ENCODE measurements at regions not wholly inside any gene's neighbourhood (a gene's known extent, or its start where the extent isn't known, plus 50 kb on each side); places are given as distances from the start of the nearest gene placed in this dataset.

DNA sequence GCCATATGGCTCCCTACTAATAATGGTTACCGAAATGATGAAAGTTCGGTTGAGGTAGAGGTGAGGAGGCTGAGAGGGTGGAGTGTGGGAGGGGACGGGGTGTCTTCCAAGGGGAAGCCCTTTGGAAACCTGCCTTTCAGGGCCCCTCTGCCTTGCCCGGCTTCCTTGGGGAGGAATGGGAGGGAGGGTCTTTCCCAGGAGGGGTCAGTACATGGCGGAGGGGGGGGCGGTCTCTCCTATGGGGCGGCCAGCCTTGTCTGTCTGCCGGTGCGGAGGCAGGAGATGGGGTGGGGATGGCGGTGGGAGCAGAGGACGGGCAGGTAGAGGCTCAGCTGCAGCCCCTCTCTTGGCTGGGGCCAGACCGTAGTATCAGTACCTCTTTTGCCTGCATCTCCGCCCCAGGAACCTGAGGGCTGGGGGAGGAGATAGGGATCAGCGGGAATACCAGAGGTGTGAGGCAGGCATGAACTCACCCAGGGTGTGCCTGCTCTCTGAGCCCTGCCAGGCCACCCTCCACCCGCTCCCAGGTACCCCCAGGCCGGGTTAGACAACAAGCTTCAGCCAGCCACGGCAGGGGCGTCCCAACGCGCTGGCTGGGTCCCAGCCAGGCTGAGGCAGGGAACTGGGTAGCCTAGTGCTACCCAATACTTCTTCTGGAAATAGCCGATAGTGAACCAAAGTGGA, 79.4 kb upstream of the POU3F1 start:
- peak; percentile 44 for DNase-seq (ENCODE audit: unreplicated experiment)
- POLR2A ChIA-PET: interaction anchor here (0.6 to 2.1 kb wide), 3 partner anchors 8 to 1932 kb away, joined by 3 to 5 read pairs (median 5); no protein-coding TSS in a partner anchor
- intact Hi-C loops (cut with micrococcal nuclease): no loop called here
- BruUV-seq (replicated peaks): no TSS peak
- TF ChIP-seq, protein P1, sequence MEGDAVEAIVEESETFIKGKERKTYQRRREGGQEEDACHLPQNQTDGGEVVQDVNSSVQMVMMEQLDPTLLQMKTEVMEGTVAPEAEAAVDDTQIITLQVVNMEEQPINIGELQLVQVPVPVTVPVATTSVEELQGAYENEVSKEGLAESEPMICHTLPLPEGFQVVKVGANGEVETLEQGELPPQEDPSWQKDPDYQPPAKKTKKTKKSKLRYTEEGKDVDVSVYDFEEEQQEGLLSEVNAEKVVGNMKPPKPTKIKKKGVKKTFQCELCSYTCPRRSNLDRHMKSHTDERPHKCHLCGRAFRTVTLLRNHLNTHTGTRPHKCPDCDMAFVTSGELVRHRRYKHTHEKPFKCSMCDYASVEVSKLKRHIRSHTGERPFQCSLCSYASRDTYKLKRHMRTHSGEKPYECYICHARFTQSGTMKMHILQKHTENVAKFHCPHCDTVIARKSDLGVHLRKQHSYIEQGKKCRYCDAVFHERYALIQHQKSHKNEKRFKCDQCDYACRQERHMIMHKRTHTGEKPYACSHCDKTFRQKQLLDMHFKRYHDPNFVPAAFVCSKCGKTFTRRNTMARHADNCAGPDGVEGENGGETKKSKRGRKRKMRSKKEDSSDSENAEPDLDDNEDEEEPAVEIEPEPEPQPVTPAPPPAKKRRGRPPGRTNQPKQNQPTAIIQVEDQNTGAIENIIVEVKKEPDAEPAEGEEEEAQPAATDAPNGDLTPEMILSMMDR (IDR thresholded peaks at IDR 0.05; ENCODE audit: unreplicated experiment): no peak
- no peak overlapping the region for H3K4me3 Mint-ChIP-seq (ENCODE audit: unreplicated experiment)
- no peak overlapping the region for H3K27ac Mint-ChIP-seq (ENCODE audit: low read depth, unreplicated experiment)
- H3K4me1 Mint-ChIP-seq (ENCODE audit: insufficient read depth, unreplicated experiment): peaks cover 37% of the 10 kb centered on the region
- no peaks in the 10 kb centered on the region for H3K27me3 Mint-ChIP-seq (ENCODE audit: insufficient read depth, unreplicated experiment)
- no peaks in the 10 kb centered on the region for H3K9me3 Mint-ChIP-seq (ENCODE audit: unreplicated experiment)
- H3K36me3 Mint-ChIP-seq (ENCODE audit: insufficient read depth, unreplicated experiment): no peaks in the 10 kb centered on the region
- CTCF ChIA-PET: interaction anchor here (0.6 to 0.9 kb wide), 4 partner anchors 47 to 69 kb away, joined by 3 to 4 read pairs (median 3); no protein-coding TSS in a partner anchor

DNA sequence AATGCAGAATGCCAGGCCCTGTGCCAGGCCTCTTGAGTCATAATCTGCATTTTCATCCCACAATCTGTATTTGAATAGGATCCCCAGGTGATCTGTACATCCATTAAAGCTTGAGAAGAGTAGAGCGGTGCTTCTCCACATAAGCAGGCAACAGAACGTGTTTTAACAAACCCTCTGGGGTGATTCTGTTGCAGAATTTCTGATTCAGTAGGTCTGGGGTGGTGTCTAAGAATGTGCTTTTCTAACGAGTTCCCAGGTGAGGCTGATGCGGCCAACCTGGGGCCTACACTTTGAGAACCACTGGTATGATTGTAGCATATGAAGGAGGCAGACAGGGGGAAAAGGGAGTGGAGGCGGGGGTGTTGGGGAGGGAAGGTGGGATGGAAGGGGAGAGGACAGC, 78.4 kb upstream of the POU3F1 start:
- H3K27me3 Mint-ChIP-seq (ENCODE audit: insufficient read depth, unreplicated experiment): no peaks in the 10 kb centered on the region

DNA sequence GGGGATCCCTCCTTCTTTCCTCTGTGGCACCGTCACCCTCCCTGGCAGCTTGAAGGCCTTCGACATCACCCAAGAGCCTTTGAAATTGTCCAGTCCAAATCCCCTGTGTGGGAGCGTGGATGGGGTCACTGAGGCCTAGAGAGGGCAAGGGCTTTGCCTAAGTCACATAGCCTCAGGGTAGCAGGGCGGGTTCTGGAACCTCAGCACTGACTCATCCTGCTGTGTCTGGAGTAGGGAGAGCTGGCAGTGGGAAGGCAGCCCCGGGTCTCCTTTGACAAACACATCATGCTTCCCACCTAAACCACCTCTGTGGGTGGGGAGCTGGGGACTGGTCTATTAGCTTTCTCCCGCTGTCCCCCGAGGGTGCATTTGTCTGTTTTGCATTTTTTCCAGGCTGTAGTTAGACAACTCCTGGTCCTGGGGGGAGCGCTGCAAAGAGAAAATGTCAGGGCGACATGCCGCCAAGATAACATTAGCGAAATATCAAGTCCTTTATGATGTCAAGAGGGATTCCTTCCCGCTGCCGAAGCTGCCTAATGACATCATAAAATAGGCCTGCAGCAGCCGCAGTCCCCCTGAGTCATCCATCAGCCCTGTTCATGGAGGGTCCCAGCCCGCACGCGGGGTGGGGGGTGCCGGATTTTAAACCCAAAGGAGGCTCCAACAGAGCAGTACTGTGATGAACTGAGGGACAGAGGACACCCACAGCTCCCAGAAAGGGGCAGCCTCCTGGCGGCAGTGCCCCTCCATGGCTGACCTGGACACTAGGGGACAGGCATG, 77.0 kb upstream of the POU3F1 start:
- peak; percentile 82 for DNase-seq (ENCODE audit: unreplicated experiment)
- no TSS peak for BruUV-seq (replicated peaks)
- Mint-ChIP-seq H3K36me3 (ENCODE audit: insufficient read depth, unreplicated experiment) (no peaks in the 10 kb centered on the region), H3K4me3 (ENCODE audit: unreplicated experiment) (no peak overlapping the region), H3K4me1 (ENCODE audit: insufficient read depth, unreplicated experiment) (peaks cover 48% of the 10 kb centered on the region), H3K27ac (ENCODE audit: low read depth, unreplicated experiment) (no peak overlapping the region), H3K27me3 (ENCODE audit: insufficient read depth, unreplicated experiment) (no peaks in the 10 kb centered on the region), H3K9me3 (ENCODE audit: unreplicated experiment) (no peaks in the 10 kb centered on the region)
- TF ChIP-seq, protein P1 (IDR thresholded peaks at IDR 0.05; ENCODE audit: unreplicated experiment): no peak
- intact Hi-C loops (cut with micrococcal nuclease): no loop called here
- ChIA-PET POLR2A (interaction anchor here (0.5 to 3.2 kb wide), 6 partner anchors 10 to 903 kb away, joined by 3 to 10 read pairs (median 4); partner anchors contain the start of genes MYCBP, NDUFS5 and UTP11), CTCF (interaction anchor here (0.5 to 1.2 kb wide), 6 partner anchors 15 to 714 kb away, joined by 3 to 4 read pairs (median 3); no protein-coding TSS in a partner anchor)

More for the DNA sequence above, 78.4 kb upstream of the POU3F1 start:
- ChIA-PET CTCF (interaction anchor here (1.2 kb wide), 1 partner anchor 98 kb away, joined by 3 read pairs; no protein-coding TSS in a partner anchor), POLR2A (interaction anchor here (1.2 to 1.3 kb wide), 2 partner anchors 9 to 63 kb away, joined by 3 read pairs; no protein-coding TSS in a partner anchor)
- Mint-ChIP-seq H3K9me3 (ENCODE audit: unreplicated experiment) (no peaks in the 10 kb centered on the region), H3K36me3 (ENCODE audit: insufficient read depth, unreplicated experiment) (no peaks in the 10 kb centered on the region), H3K4me3 (ENCODE audit: unreplicated experiment) (no peak overlapping the region), H3K27ac (ENCODE audit: low read depth, unreplicated experiment) (peak overlapping the region; percentile 4), H3K4me1 (ENCODE audit: insufficient read depth, unreplicated experiment) (peaks cover 43% of the 10 kb centered on the region)
- no peak for DNase-seq (ENCODE audit: unreplicated experiment)
- TF ChIP-seq, protein P1 (IDR thresholded peaks at IDR 0.05; ENCODE audit: unreplicated experiment): no peak
- intact Hi-C loops (cut with micrococcal nuclease): no loop called here
- no TSS peak for BruUV-seq (replicated peaks)

DNA sequence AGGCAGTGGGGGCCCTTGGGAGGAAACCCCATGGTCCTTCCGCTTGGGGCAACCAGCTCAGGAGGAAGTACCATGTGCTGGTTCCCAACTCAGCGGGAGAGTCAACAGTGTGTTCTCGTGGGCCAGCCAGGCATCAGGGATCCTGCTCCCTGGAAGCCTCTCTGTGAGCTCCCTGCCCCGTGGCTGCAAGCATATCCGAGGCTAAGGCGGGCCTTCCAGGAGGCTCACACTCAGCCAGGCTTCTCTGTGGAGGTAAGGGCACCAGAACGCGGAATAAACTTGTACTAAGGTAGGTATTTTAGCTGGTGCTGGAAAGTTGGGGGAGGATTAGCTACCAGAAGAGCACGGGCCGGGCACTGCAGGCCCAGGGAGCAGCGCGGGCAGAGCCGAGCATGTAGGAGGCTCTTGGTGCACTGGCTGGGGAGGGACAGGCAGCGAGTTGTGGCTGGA, 74.7 kb upstream of the POU3F1 start:
- no peaks in the 10 kb centered on the region for H3K9me3 Mint-ChIP-seq (ENCODE audit: unreplicated experiment)
- POLR2A ChIA-PET: interaction anchor here (0.6 to 3.2 kb wide), 3 partner anchors 17 to 752 kb away, joined by 3 to 10 read pairs (median 4); partner anchors contain the start of gene MYCBP

More for the DNA sequence above, 74.7 kb upstream of the POU3F1 start:
- H3K27ac Mint-ChIP-seq (ENCODE audit: low read depth, unreplicated experiment): peak overlapping the region; percentile 1
- H3K36me3 Mint-ChIP-seq (ENCODE audit: insufficient read depth, unreplicated experiment): no peaks in the 10 kb centered on the region
- no peaks in the 10 kb centered on the region for H3K27me3 Mint-ChIP-seq (ENCODE audit: insufficient read depth, unreplicated experiment)
- BruUV-seq (replicated peaks): no TSS peak
- CTCF ChIA-PET: interaction anchor here (0.6 to 1.0 kb wide), 6 partner anchors 31 to 1296 kb away, joined by 3 to 4 read pairs (median 3); no protein-coding TSS in a partner anchor
- H3K4me1 Mint-ChIP-seq (ENCODE audit: insufficient read depth, unreplicated experiment): peaks cover 56% of the 10 kb centered on the region
- H3K4me3 Mint-ChIP-seq (ENCODE audit: unreplicated experiment): no peak overlapping the region
- TF ChIP-seq, protein P1 (IDR thresholded peaks at IDR 0.05; ENCODE audit: unreplicated experiment): no peak
- no peak for DNase-seq (ENCODE audit: unreplicated experiment)
- intact Hi-C loops (cut with micrococcal nuclease): no loop called here
